ENCODE measurements at regions not wholly inside any gene's neighbourhood (a gene's known extent, or its start where the extent isn't known, plus 50 kb on each side); places are given as distances from the start of the nearest gene placed in this dataset.

DNA sequence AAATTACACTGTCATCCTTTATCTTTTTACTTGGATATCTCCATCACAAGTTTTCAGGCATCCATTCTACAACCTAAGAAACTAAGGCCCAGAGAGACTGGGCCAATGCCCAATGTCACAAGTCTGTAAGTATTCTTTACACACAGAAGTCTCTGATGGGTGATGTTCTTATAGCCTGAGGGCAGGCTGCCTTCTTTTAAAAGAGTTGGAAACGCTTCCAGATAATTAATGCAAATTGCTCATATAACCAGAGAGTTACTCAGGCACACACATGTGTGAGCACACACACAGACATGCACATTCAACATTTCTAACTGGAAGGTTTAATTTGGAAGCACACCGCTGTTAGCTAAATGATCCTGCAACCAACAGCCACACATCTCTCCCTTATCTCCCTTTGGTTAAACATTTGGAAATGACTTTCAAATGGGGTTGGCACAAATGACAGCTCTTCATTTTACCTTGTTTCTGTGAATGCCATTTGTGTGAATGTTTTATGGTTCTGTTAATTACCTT, 160.8 kb upstream of the TMPO start:
- POLR2A ChIA-PET: no interaction called here
- 81% methylated on average over 2 of the region's 2 CpGs for WGBS (ENCODE audit: low lambda C conversion rate)
- no peaks in the 10 kb centered on the region for H3K9me2 ChIP-seq
- no peak overlapping the region for H3K4me3 ChIP-seq (ENCODE audit: low read depth in 2 of 2, low read length in 1 of 2)
- CTCF ChIA-PET: interaction anchor here (1.0 kb wide), 1 partner anchor 42 kb away, joined by 3 read pairs; no protein-coding TSS in a partner anchor
- TF ChIP-seq POLR2AphosphoS5 (IDR thresholded peaks at IDR 0.05; ENCODE audit: low read depth, low read length) (no peak), RXRA (IDR thresholded peaks at IDR 0.05; ENCODE audit: borderline replicate concordance, low read depth) (no peak)
- TF ChIP-seq, protein P1, sequence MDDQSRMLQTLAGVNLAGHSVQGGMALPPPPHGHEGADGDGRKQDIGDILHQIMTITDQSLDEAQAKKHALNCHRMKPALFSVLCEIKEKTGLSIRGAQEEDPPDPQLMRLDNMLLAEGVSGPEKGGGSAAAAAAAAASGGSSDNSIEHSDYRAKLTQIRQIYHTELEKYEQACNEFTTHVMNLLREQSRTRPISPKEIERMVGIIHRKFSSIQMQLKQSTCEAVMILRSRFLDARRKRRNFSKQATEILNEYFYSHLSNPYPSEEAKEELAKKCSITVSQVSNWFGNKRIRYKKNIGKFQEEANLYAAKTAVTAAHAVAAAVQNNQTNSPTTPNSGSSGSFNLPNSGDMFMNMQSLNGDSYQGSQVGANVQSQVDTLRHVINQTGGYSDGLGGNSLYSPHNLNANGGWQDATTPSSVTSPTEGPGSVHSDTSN (IDR thresholded peaks at IDR 0.05): no peak
- peaks cover 19% of the 10 kb centered on the region for H3F3A ChIP-seq (replicated peaks; ENCODE audit: insufficient read depth)
- H2AFZ ChIP-seq (ENCODE audit: low read depth): no peak overlapping the region
- H4K20me1 ChIP-seq (ENCODE audit: insufficient read depth): no peaks in the 10 kb centered on the region
- no peak for DNase-seq
- H3K9me3 ChIP-seq: no peaks in the 10 kb centered on the region
- H3K36me3 ChIP-seq (replicated peaks in 1 of 2; ENCODE audit: control insufficient read depth in 1 of 2, insufficient read depth in 2 of 2, low read length in 1 of 2): no peaks in the 10 kb centered on the region
- no peaks in the 10 kb centered on the region for H3K79me2 ChIP-seq (ENCODE audit: insufficient read depth)
- no peak overlapping the region for H3K27ac ChIP-seq (ENCODE audit: low read depth in 2 of 2, low read length in 1 of 2)
- peaks cover 0 to 5% of the 10 kb centered on the region in 2 experiments; a peak in 1 of 4 replicates for H3K4me1 ChIP-seq (ENCODE audit: control insufficient read depth in 1 of 2, insufficient read depth in 2 of 2, low read depth in 1 of 2, low read length in 1 of 2)
- no peaks in the 10 kb centered on the region for H3K27me3 ChIP-seq (ENCODE audit: insufficient read depth)
- H3K9ac ChIP-seq: no peak overlapping the region
- no peak overlapping the region for H3K4me2 ChIP-seq

DNA sequence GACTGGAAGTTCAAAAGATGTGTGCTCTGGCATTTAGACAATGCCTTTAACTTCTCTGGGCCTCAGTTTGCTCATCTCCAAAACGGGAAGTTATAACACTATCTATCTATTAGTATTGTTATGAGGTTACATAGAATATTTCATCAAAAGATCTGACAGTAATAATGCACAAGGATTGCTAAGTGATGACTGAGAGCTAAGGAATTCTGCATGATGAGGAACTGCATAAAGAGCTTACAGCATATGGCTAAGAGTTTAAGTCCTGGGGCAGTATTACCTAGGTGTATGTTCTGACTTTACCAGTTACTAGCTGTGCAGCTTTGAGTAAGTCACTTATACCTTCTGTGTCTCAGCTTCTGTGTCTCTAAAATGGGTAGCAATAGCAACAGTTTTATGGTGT, 160.1 kb upstream of the TMPO start:
- no peak overlapping the region for H2AFZ ChIP-seq (ENCODE audit: low read depth)
- 8% methylated on average over 1 of the region's 1 CpG for WGBS (ENCODE audit: low lambda C conversion rate)
- TF ChIP-seq SMC3 (IDR thresholded peaks at IDR 0.05; ENCODE audit: low read depth, low read length) (no peak), TCF12 (IDR thresholded peaks at IDR 0.05) (peak; percentile 47), YY1 (IDR thresholded peaks at IDR 0.05; ENCODE audit: low read depth) (no peak), FOSL2 (IDR thresholded peaks at IDR 0.05; ENCODE audit: borderline replicate concordance, low read depth) (peak; percentile 61; the same call in 1 of the 2 replicates), NRF1 (IDR thresholded peaks at IDR 0.05; ENCODE audit: low read depth, low read length) (no peak), SIN3A (IDR thresholded peaks at IDR 0.05; ENCODE audit: borderline replicate concordance, low read depth, low read length) (no peak), EZH2phosphoT487 (IDR thresholded peaks at IDR 0.05; ENCODE audit: borderline replicate concordance, low read depth) (no peak)
- TF ChIP-seq, protein P1 (IDR thresholded peaks at IDR 0.05): peak; percentile 58
- TF ChIP-seq, protein P2, sequence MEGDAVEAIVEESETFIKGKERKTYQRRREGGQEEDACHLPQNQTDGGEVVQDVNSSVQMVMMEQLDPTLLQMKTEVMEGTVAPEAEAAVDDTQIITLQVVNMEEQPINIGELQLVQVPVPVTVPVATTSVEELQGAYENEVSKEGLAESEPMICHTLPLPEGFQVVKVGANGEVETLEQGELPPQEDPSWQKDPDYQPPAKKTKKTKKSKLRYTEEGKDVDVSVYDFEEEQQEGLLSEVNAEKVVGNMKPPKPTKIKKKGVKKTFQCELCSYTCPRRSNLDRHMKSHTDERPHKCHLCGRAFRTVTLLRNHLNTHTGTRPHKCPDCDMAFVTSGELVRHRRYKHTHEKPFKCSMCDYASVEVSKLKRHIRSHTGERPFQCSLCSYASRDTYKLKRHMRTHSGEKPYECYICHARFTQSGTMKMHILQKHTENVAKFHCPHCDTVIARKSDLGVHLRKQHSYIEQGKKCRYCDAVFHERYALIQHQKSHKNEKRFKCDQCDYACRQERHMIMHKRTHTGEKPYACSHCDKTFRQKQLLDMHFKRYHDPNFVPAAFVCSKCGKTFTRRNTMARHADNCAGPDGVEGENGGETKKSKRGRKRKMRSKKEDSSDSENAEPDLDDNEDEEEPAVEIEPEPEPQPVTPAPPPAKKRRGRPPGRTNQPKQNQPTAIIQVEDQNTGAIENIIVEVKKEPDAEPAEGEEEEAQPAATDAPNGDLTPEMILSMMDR (IDR thresholded peaks at IDR 0.05): no peak
- TF ChIP-seq, protein P3, sequence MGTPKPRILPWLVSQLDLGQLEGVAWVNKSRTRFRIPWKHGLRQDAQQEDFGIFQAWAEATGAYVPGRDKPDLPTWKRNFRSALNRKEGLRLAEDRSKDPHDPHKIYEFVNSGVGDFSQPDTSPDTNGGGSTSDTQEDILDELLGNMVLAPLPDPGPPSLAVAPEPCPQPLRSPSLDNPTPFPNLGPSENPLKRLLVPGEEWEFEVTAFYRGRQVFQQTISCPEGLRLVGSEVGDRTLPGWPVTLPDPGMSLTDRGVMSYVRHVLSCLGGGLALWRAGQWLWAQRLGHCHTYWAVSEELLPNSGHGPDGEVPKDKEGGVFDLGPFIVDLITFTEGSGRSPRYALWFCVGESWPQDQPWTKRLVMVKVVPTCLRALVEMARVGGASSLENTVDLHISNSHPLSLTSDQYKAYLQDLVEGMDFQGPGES (IDR thresholded peaks at IDR 0.05; ENCODE audit: low read depth, low read length): no peak
- TF ChIP-seq, protein P4, sequence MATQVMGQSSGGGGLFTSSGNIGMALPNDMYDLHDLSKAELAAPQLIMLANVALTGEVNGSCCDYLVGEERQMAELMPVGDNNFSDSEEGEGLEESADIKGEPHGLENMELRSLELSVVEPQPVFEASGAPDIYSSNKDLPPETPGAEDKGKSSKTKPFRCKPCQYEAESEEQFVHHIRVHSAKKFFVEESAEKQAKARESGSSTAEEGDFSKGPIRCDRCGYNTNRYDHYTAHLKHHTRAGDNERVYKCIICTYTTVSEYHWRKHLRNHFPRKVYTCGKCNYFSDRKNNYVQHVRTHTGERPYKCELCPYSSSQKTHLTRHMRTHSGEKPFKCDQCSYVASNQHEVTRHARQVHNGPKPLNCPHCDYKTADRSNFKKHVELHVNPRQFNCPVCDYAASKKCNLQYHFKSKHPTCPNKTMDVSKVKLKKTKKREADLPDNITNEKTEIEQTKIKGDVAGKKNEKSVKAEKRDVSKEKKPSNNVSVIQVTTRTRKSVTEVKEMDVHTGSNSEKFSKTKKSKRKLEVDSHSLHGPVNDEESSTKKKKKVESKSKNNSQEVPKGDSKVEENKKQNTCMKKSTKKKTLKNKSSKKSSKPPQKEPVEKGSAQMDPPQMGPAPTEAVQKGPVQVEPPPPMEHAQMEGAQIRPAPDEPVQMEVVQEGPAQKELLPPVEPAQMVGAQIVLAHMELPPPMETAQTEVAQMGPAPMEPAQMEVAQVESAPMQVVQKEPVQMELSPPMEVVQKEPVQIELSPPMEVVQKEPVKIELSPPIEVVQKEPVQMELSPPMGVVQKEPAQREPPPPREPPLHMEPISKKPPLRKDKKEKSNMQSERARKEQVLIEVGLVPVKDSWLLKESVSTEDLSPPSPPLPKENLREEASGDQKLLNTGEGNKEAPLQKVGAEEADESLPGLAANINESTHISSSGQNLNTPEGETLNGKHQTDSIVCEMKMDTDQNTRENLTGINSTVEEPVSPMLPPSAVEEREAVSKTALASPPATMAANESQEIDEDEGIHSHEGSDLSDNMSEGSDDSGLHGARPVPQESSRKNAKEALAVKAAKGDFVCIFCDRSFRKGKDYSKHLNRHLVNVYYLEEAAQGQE (IDR thresholded peaks at IDR 0.05; ENCODE audit: low read depth, low read length): no peak
- TF ChIP-seq, protein P5, sequence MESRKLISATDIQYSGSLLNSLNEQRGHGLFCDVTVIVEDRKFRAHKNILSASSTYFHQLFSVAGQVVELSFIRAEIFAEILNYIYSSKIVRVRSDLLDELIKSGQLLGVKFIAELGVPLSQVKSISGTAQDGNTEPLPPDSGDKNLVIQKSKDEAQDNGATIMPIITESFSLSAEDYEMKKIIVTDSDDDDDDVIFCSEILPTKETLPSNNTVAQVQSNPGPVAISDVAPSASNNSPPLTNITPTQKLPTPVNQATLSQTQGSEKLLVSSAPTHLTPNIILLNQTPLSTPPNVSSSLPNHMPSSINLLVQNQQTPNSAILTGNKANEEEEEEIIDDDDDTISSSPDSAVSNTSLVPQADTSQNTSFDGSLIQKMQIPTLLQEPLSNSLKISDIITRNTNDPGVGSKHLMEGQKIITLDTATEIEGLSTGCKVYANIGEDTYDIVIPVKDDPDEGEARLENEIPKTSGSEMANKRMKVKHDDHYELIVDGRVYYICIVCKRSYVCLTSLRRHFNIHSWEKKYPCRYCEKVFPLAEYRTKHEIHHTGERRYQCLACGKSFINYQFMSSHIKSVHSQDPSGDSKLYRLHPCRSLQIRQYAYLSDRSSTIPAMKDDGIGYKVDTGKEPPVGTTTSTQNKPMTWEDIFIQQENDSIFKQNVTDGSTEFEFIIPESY (IDR thresholded peaks at IDR 0.05; ENCODE audit: borderline replicate concordance, low read depth): no peak

More for the DNA sequence above, 160.1 kb upstream of the TMPO start:
- Histone ChIP-seq H3K9ac (no peak overlapping the region), H3K4me1 (ENCODE audit: control insufficient read depth in 1 of 2, insufficient read depth in 2 of 2, low read depth in 1 of 2, low read length in 1 of 2) (peaks cover 0 to 5% of the 10 kb centered on the region in 2 experiments; a peak in 1 of 4 replicates), H3K9me3 (no peaks in the 10 kb centered on the region), H3K36me3 (replicated peaks in 1 of 2; ENCODE audit: control insufficient read depth in 1 of 2, insufficient read depth in 2 of 2, low read length in 1 of 2) (no peaks in the 10 kb centered on the region), H3K27ac (ENCODE audit: low read depth in 2 of 2, low read length in 1 of 2) (no peak overlapping the region), H3K4me2 (no peak overlapping the region), H3K27me3 (ENCODE audit: insufficient read depth) (no peaks in the 10 kb centered on the region), H3K79me2 (ENCODE audit: insufficient read depth) (no peaks in the 10 kb centered on the region), H3K4me3 (ENCODE audit: low read depth in 2 of 2, low read length in 1 of 2) (no peak overlapping the region), H4K20me1 (ENCODE audit: insufficient read depth) (no peaks in the 10 kb centered on the region), H3K9me2 (no peaks in the 10 kb centered on the region), H3F3A (replicated peaks; ENCODE audit: insufficient read depth) (peaks cover 19% of the 10 kb centered on the region)
- no peak for DNase-seq
- POLR2A ChIA-PET: no interaction called here
- CTCF ChIA-PET: interaction anchor here (1.0 kb wide), 1 partner anchor 42 kb away, joined by 3 read pairs; no protein-coding TSS in a partner anchor

All from SK-N-SH (cell line).